ENCODE measurements at regions not wholly inside any gene's neighbourhood (a gene's known extent, or its start where the extent isn't known, plus 50 kb on each side); places are given as distances from the start of the nearest gene placed in this dataset.

DNA sequence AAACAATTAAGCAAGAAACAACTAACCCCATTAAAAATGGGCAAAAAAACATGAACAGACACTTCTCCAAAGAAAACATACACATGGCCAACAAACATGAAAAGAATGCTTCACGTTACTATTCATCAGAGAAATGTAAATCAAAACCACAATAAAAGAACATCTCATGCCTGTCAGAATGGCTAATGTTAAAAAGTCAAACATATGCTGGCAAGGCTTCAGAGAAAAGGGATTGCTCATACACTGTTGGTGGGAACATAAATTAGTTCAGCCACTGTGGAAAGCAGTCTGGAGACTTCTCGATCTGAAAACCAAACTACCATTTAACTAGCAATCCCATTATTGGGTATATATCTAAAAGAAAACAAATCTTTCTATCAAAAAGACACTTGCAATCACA, 217.5 kb downstream of the TINAG start:
- TF ChIP-seq, protein P1, sequence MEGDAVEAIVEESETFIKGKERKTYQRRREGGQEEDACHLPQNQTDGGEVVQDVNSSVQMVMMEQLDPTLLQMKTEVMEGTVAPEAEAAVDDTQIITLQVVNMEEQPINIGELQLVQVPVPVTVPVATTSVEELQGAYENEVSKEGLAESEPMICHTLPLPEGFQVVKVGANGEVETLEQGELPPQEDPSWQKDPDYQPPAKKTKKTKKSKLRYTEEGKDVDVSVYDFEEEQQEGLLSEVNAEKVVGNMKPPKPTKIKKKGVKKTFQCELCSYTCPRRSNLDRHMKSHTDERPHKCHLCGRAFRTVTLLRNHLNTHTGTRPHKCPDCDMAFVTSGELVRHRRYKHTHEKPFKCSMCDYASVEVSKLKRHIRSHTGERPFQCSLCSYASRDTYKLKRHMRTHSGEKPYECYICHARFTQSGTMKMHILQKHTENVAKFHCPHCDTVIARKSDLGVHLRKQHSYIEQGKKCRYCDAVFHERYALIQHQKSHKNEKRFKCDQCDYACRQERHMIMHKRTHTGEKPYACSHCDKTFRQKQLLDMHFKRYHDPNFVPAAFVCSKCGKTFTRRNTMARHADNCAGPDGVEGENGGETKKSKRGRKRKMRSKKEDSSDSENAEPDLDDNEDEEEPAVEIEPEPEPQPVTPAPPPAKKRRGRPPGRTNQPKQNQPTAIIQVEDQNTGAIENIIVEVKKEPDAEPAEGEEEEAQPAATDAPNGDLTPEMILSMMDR (IDR thresholded peaks at IDR 0.05; ENCODE audit: control extremely low read depth, extremely low read depth), result no peak
- DNase-seq (no peak), ATAC-seq (ENCODE audit: insufficient read depth, low FRiP score) (no peak)
- no peaks in the 10 kb centered on the region for H3K27me3 ChIP-seq (ENCODE audit: control insufficient read depth in 3 of 3, insufficient read depth in 3 of 3, low read length in 2 of 3)
- H3K36me3 ChIP-seq (ENCODE audit: control insufficient read depth in 4 of 4, insufficient read depth in 4 of 4, low read length in 4 of 4), result no peaks in the 10 kb centered on the region
- H3K9ac ChIP-seq (ENCODE audit: insufficient read depth in 1 of 2, low read length in 2 of 2), result no peak overlapping the region
- H3K9me3 ChIP-seq (ENCODE audit: control insufficient read depth in 4 of 4, insufficient read depth in 3 of 4, low read length in 3 of 4), result peaks cover 0 to 6% (median 1%) of the 10 kb centered on the region in 4 donors
- 70 to 76% methylated on average over 2 of the region's 2 CpGs for WGBS, 2 donors
- H3K27ac ChIP-seq (ENCODE audit: low read depth in 1 of 2, low read length in 1 of 2), result no peak overlapping the region
- no peak overlapping the region for H3K4me3 ChIP-seq
- H3K4me1 ChIP-seq (ENCODE audit: control insufficient read depth in 5 of 5, insufficient read depth in 5 of 5, low read length in 5 of 5), result no peaks in the 10 kb centered on the region

DNA sequence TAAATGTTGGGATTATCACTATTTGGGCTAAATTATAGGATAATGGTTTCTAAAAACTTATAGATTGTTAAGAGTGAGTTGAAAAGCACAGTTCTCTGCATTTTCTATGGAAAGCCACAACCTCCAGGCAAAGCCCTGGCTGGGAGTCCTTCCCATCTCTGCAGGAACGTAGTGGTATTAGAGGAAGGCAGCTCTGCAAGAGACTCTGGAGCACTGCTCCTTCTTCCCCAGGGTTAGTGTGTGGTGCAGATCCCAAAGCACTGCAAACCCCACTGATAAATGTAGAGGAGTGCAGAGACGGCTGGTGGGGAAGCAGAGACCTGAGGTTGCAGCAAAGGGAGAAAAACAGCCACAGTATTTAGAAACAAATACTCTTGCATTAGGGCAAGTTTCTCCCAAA, 225.3 kb downstream of the TINAG start:
- Histone ChIP-seq H3K9me3 (ENCODE audit: control insufficient read depth in 4 of 4, insufficient read depth in 3 of 4, low read length in 3 of 4) (no peaks in the 10 kb centered on the region), H3K27me3 (ENCODE audit: control insufficient read depth in 3 of 3, insufficient read depth in 3 of 3, low read length in 2 of 3) (no peaks in the 10 kb centered on the region), H3K4me3 (no peak overlapping the region), H3K36me3 (ENCODE audit: control insufficient read depth in 4 of 4, insufficient read depth in 4 of 4, low read length in 4 of 4) (no peaks in the 10 kb centered on the region), H3K27ac (ENCODE audit: low read depth in 1 of 2, low read length in 1 of 2) (no peak overlapping the region), H3K9ac (ENCODE audit: insufficient read depth in 1 of 2, low read length in 2 of 2) (no peak overlapping the region), H3K4me1 (ENCODE audit: control insufficient read depth in 5 of 5, insufficient read depth in 5 of 5, low read length in 5 of 5) (no peaks in the 10 kb centered on the region)
- ATAC-seq (ENCODE audit: insufficient read depth, low FRiP score) (no peak), DNase-seq (no peak)
- TF ChIP-seq, protein P1 (IDR thresholded peaks at IDR 0.05; ENCODE audit: control extremely low read depth, extremely low read depth), result no peak
- WGBS, 2 donors, result 49 to 76% methylated on average over 2 of the region's 2 CpGs

DNA sequence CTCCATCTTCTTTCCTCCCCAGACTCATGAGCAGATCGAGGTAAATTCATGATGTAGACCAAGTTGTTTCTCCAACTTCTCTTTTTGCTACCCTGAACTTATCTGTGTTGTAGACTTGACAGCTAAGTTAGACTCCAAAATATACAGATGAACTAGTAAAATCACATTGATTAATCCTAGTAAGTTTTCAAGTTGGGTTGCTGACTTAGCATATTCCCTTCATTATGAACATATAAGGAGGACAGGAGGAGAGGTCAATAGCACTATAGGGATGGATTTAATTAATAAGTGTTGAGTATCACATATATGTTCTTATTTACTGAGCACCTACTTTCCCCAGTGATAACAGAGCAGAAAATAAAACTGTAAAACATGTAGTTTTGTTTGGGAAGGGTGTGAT, 227.3 kb downstream of the TINAG start:
- Histone ChIP-seq H3K9ac (ENCODE audit: insufficient read depth in 1 of 2, low read length in 2 of 2) (no peak overlapping the region), H3K4me3 (no peak overlapping the region), H3K9me3 (ENCODE audit: control insufficient read depth in 4 of 4, insufficient read depth in 3 of 4, low read length in 3 of 4) (no peaks in the 10 kb centered on the region), H3K36me3 (ENCODE audit: control insufficient read depth in 4 of 4, insufficient read depth in 4 of 4, low read length in 4 of 4) (no peaks in the 10 kb centered on the region), H3K27ac (ENCODE audit: low read depth in 1 of 2, low read length in 1 of 2) (no peak overlapping the region), H3K4me1 (ENCODE audit: control insufficient read depth in 5 of 5, insufficient read depth in 5 of 5, low read length in 5 of 5) (no peaks in the 10 kb centered on the region), H3K27me3 (ENCODE audit: control insufficient read depth in 3 of 3, insufficient read depth in 3 of 3, low read length in 2 of 3) (no peaks in the 10 kb centered on the region)
- WGBS, 2 donors, result 40 to 60% methylated on average over 1 of the region's 1 CpG
- ATAC-seq (ENCODE audit: insufficient read depth, low FRiP score) (no peak), DNase-seq (no peak)
- TF ChIP-seq, protein P1 (IDR thresholded peaks at IDR 0.05; ENCODE audit: control extremely low read depth, extremely low read depth), result no peak

DNA sequence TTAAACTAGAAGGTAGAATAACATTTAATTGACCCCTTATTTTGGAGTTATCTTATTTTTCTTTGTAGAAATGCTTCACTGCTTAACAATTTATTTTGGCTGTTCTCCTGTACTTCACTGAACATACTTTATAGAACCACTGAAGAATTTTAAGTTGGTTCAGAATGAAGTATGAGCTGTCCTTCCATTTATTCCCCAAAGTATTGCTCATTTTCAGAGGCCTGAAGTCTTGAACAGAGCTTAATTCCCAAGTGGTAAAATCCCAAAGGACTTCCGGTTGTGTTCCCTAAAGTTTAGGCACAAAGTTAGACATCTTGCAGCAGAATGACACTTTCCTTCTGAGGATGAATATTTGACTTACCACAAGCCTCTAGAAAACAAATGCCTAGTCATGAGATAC, 233.3 kb downstream of the TINAG start:
- Histone ChIP-seq H3K9me3 (ENCODE audit: control insufficient read depth in 4 of 4, insufficient read depth in 3 of 4, low read length in 3 of 4) (no peaks in the 10 kb centered on the region), H3K27ac (ENCODE audit: low read depth in 1 of 2, low read length in 1 of 2) (no peak overlapping the region), H3K4me1 (ENCODE audit: control insufficient read depth in 5 of 5, insufficient read depth in 5 of 5, low read length in 5 of 5) (no peaks in the 10 kb centered on the region), H3K4me3 (no peak overlapping the region), H3K27me3 (ENCODE audit: control insufficient read depth in 3 of 3, insufficient read depth in 3 of 3, low read length in 2 of 3) (no peaks in the 10 kb centered on the region), H3K36me3 (ENCODE audit: control insufficient read depth in 4 of 4, insufficient read depth in 4 of 4, low read length in 4 of 4) (no peaks in the 10 kb centered on the region), H3K9ac (ENCODE audit: insufficient read depth in 1 of 2, low read length in 2 of 2) (no peak overlapping the region)
- DNase-seq (no peak), ATAC-seq (ENCODE audit: insufficient read depth, low FRiP score) (no peak)
- TF ChIP-seq, protein P1 (IDR thresholded peaks at IDR 0.05; ENCODE audit: control extremely low read depth, extremely low read depth), result no peak
- WGBS, 2 donors, result 80 to 95% methylated on average over 1 of the region's 1 CpG
